HG03066 (cell line): ENCODE measurements at regions not wholly inside any gene's neighbourhood (a gene's known extent, or its start where the extent isn't known, plus 50 kb on each side); places are given as distances from the start of the nearest gene placed in this dataset.
"Not testable (repeated sequence)": the region's sequence is repeated elsewhere in the genome, so short reads cannot be mapped to it uniquely, and the experiment has no call there.

Experiments used
- ATAC-seq: cut with Tn5 transposase; IDR thresholded peaks from one replicate; pipeline ENCODE4 v1.9.1; 2021; ENCODE audit warnings: low read depth; ENCODE audit not compliant: unreplicated experiment

- ATAC-seq = not testable (repeated sequence)
These were observed 358.9 kb downstream of the ADAMTS20 start for GRCh38 chr12:43193096-43193495.

GRCh38 chr12:43192442-43192841 is 359.6 kb downstream of the ADAMTS20 start:
- ATAC-seq = not testable (repeated sequence)

GRCh38 chr12:43180242-43180641 is 371.8 kb downstream of the ADAMTS20 start:
- no peak for ATAC-seq

GRCh38 chr12:43179486-43179885 is 372.5 kb downstream of the ADAMTS20 start:
- no peak for ATAC-seq

GRCh38 chr12:43177276-43177675 is 374.7 kb downstream of the ADAMTS20 start:
- ATAC-seq = no peak

GRCh38 chr12:43169115-43169681 is 382.8 kb downstream of the ADAMTS20 start:
- no peak for ATAC-seq

GRCh38 chr12:43167691-43168090 is 384.3 kb downstream of the ADAMTS20 start:
- no peak for ATAC-seq

- ATAC-seq = no peak
These were observed 386.7 kb downstream of the ADAMTS20 start for GRCh38 chr12:43165351-43165750.

GRCh38 chr12:43162138-43162537 is 389.9 kb downstream of the ADAMTS20 start:
- no peak for ATAC-seq

- ATAC-seq = no peak
These were observed 392.5 kb downstream of the ADAMTS20 start for GRCh38 chr12:43159506-43159905.

- no peak for ATAC-seq
These were observed 393.9 kb downstream of the ADAMTS20 start for GRCh38 chr12:43158126-43158525.

GRCh38 chr12:43155376-43155775 is 396.6 kb downstream of the ADAMTS20 start:
- ATAC-seq = no peak

GRCh38 chr12:43154498-43155045 is 397.4 kb downstream of the ADAMTS20 start:
- ATAC-seq = no peak

GRCh38 chr12:43151441-43151981 is 400.5 kb downstream of the ADAMTS20 start:
- ATAC-seq = no peak

GRCh38 chr12:43148691-43149090 is 403.3 kb downstream of the ADAMTS20 start:
- no peak for ATAC-seq

- no peak for ATAC-seq
These were observed 404.1 kb downstream of the ADAMTS20 start for GRCh38 chr12:43147878-43148277.

- no peak for ATAC-seq
These were observed 406.5 kb downstream of the ADAMTS20 start for GRCh38 chr12:43145481-43145880.

GRCh38 chr12:43143278-43143677 is 408.7 kb downstream of the ADAMTS20 start:
- ATAC-seq = no peak

- no peak for ATAC-seq
These were observed 419.7 kb downstream of the ADAMTS20 start for GRCh38 chr12:43132291-43132690.

- ATAC-seq = no peak
These were observed 420.7 kb downstream of the ADAMTS20 start for GRCh38 chr12:43131301-43131700.

- no peak for ATAC-seq
These were observed 424.0 kb downstream of the ADAMTS20 start for GRCh38 chr12:43127886-43128549.
